Ascending aorta (tissue), 2 donors: ENCODE measurements at regions not wholly inside any gene's neighbourhood (a gene's known extent, or its start where the extent isn't known, plus 50 kb on each side); places are given as distances from the start of the nearest gene placed in this dataset.

ENCODE experiments used
- DNase-seq, 2 donors: peaks; one replicate each; pipeline ENCODE4 v3.0.0-alpha.2; 2019; ENCODE audit warnings: low spot score in 2 of 2
- H3K27ac ChIP-seq, 2 donors: fragments of 200-600 bp; sonication (generic); one replicate each; pipeline ENCODE4 v1.5.1; 2016 to 2017; ENCODE audit warnings: mild to moderate bottlenecking in 1 of 2
- H3K27me3 ChIP-seq: fragments of 200-600 bp; sonication (generic); one replicate; pipeline ENCODE4 v1.5.1; 2017
- H3K36me3 ChIP-seq, 2 donors: fragments of 200-600 bp; sonication (generic); one replicate each; pipeline ENCODE4 v1.5.1; 2016
- H3K4me1 ChIP-seq, 2 donors: fragments of 200-600 bp; sonication (generic); one replicate each; pipeline ENCODE4 v1.5.1; 2016 to 2017; ENCODE audit warnings: mild to moderate bottlenecking in 1 of 2
- H3K4me3 ChIP-seq, 2 donors: fragments of 200-600 bp; sonication (generic); one replicate each; pipeline ENCODE4 v1.5.1; 2016 to 2017; ENCODE audit warnings: mild to moderate bottlenecking in 1 of 2
- H3K9me3 ChIP-seq, 2 donors: fragments of 200-600 bp; sonication (generic); one replicate each; pipeline ENCODE4 v1.5.1; 2016
- CTCF ChIP-seq, 3 experiments: fragments of 200-600 bp in 2 of 3; fragments of 450-650 bp in 1 of 3; sonication (generic) in 2 of 3; IDR thresholded peaks; one replicate each; pipeline ENCODE4 v1.5.1; 2016 to 2019; ENCODE audit warnings: antibody characterized with exemption in 3 of 3, mild to moderate bottlenecking in 1 of 3, moderate library complexity in 1 of 3
- intact Hi-C: fragments of 100-400 bp; cut with DNase I; formaldehyde crosslinking; loops from one replicate; pipeline ENCODE4 v1.15.1; 2023

- intact Hi-C loops = no loop called here
- H3K27me3 ChIP-seq = no peaks in the 10 kb centered on the region
- no peaks in the 10 kb centered on the region for H3K36me3 ChIP-seq
- no peak for TF ChIP-seq CTCF (IDR thresholded peaks at IDR 0.05)
- no peak for DNase-seq
- H3K4me3 ChIP-seq = no peak overlapping the region
- no peaks in the 10 kb centered on the region for H3K9me3 ChIP-seq
- H3K4me1 ChIP-seq = no peaks in the 10 kb centered on the region
- no peak overlapping the region for H3K27ac ChIP-seq
Measured at GRCh38 chr5:169445191-169445590, 138.4 kb upstream of the SPDL1 start.

- Histone ChIP-seq H3K27ac (no peak overlapping the region), H3K9me3 (no peaks in the 10 kb centered on the region), H3K27me3 (no peaks in the 10 kb centered on the region), H3K36me3 (no peaks in the 10 kb centered on the region), H3K4me3 (no peak overlapping the region), H3K4me1 (no peaks in the 10 kb centered on the region)
- no peak for DNase-seq
- no peak for TF ChIP-seq CTCF (IDR thresholded peaks at IDR 0.05)
- intact Hi-C loops = no loop called here
Measured at GRCh38 chr5:169442913-169443784, 140.4 kb upstream of the SPDL1 start.

GRCh38 chr5:169442403-169442874, 141.1 kb upstream of the SPDL1 start:
- H3K36me3 ChIP-seq = no peaks in the 10 kb centered on the region
- no peaks in the 10 kb centered on the region for H3K9me3 ChIP-seq
- H3K4me1 ChIP-seq = no peaks in the 10 kb centered on the region
- no peak overlapping the region for H3K27ac ChIP-seq
- DNase-seq = no peak
- TF ChIP-seq CTCF (IDR thresholded peaks at IDR 0.05) = no peak
- intact Hi-C loops = no loop called here
- no peaks in the 10 kb centered on the region for H3K27me3 ChIP-seq
- H3K4me3 ChIP-seq = no peak overlapping the region

- no peak for TF ChIP-seq CTCF (IDR thresholded peaks at IDR 0.05)
- Histone ChIP-seq H3K27ac (no peak overlapping the region), H3K4me1 (no peaks in the 10 kb centered on the region), H3K4me3 (no peak overlapping the region), H3K27me3 (no peaks in the 10 kb centered on the region), H3K36me3 (no peaks in the 10 kb centered on the region), H3K9me3 (no peaks in the 10 kb centered on the region)
- intact Hi-C loops = no loop called here
- DNase-seq = no peak
Measured at GRCh38 chr5:169440107-169440705, 139.3 kb upstream of the SLIT3 start.

GRCh38 chr5:169439362-169439761, 138.4 kb upstream of the SLIT3 start:
- H3K4me3 ChIP-seq = no peak overlapping the region
- H3K27ac ChIP-seq = no peak overlapping the region
- no peaks in the 10 kb centered on the region for H3K9me3 ChIP-seq
- H3K27me3 ChIP-seq = no peaks in the 10 kb centered on the region
- H3K36me3 ChIP-seq = no peaks in the 10 kb centered on the region
- intact Hi-C loops = no loop called here
- H3K4me1 ChIP-seq = no peaks in the 10 kb centered on the region
- TF ChIP-seq CTCF (IDR thresholded peaks at IDR 0.05) = no peak
- no peak for DNase-seq
